ENCODE measurements at regions not wholly inside any gene's neighbourhood (a gene's known extent, or its start where the extent isn't known, plus 50 kb on each side); places are given as distances from the start of the nearest gene placed in this dataset.

DNA sequence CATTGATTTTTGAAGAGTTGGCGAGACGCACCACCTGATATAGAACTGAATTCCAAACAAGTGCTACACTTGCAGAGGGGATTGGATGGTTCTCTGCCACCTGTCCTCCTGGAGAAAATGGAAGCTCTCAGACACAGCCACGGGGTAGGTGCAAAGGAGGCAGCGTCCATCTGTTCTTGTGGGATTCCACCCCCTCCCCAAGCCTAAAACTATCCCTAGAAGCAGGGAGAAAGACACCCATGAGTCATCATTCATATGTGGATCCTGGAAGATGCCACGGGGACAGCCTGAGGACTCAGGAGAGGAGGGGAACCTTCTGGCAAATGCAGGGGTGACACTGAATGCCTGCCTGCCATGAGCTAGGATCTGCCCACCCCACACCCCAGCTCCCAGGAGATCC lies 171.3 kb upstream of the CST7 start:
- no peak for DNase-seq (ENCODE audit: low spot score)

DNA sequence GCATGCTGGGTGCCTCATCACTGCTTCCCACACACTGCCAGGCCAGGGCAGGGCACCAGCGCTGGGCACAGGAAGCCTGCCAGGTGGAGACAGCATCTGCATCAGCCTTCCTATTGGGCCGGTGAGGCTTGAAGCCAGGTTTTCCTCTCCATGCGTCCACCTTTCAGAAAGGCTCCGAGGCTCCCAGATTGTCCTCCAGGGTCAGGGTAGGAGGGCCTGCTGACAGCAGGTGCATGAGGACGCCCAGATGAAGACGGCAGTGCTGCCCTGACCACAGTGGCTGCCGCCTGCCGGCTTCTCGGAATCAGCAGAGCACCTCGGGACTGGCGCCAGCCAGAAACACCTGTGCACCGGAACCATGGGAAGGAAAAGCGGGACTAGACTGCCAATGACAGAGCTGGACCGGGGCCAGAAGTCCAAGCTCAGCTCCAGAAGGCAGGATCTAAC lies 170.5 kb upstream of the CST7 start:
- DNase-seq (ENCODE audit: low spot score): no peak

DNA sequence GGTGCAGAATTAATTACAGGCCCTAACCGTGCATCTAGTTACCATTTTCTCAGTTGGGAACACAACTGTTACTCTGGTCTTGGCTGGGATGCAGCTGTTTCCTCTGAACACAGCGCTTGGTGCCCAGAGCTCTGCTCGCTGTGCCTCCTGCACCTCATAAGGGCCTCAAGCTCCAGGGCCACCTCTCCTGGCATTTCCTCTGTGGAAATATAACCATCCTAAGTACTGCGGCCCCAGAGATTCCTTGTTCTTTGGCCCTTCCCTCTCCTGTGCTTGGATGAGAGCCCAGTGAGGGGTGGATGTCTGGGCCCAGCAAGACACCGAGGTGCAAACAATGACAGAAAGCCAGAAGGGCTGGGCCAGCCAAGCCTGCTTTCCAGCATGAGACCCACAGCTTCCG lies 169.9 kb upstream of the CST7 start:
- DNase-seq (ENCODE audit: low spot score): no peak

DNA sequence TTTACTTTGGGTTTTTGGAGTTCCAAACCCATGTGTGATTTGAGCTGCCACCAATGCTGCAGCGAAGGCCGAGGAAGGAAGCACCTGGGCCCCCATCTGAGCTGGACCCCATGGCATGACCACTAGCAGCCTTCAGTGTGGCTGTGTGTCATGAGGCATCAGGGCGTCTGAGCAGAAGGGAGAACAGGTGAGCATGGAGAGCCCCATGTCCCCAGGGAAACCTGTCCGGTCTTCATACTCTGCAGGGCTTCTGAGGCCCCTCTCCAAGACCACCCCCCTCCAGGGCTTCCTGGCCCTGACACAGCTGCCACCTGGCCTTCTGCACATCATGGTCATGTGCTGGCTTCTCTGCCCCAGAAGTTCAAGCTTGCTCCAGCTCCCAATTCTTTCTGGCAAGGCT lies 169.1 kb upstream of the CST7 start:
- no peak for DNase-seq (ENCODE audit: low spot score)

DNA sequence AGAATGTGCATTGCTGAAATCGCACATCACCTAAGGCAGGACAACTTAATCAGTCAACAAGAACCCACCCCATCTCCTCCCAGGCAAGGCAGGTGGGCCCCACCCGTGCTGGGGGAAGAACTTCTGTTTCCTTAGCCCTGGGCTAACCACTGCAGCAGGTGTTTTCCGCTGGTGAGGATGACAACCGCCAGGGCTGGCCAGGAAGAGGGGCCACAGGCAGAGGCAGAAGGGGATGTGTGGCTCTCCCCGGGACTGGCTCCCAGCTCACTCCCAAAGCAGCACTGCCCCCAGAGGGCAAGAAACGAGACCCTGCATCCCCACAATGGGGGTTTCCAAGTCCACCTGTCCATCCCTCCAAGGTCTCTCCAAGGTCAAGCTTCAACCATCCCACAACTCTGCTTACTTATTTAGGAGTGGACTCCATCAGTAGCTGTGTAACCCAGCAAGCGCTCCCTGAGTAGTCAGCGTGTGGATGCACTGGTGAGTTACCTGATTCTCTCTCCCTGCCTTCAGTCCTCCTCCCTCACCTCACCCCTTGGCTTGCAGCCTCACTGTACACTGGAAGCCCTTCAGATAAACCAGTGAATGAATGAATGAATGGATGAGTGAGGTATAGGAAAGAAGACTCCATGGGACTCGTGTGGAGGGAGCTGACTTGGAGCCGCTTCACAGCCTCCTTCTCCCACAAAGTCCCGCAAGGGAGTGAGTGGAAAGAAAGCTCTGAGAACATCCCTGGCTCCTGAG lies 168.2 kb upstream of the CST7 start:
- no peak for DNase-seq (ENCODE audit: low spot score)

DNA sequence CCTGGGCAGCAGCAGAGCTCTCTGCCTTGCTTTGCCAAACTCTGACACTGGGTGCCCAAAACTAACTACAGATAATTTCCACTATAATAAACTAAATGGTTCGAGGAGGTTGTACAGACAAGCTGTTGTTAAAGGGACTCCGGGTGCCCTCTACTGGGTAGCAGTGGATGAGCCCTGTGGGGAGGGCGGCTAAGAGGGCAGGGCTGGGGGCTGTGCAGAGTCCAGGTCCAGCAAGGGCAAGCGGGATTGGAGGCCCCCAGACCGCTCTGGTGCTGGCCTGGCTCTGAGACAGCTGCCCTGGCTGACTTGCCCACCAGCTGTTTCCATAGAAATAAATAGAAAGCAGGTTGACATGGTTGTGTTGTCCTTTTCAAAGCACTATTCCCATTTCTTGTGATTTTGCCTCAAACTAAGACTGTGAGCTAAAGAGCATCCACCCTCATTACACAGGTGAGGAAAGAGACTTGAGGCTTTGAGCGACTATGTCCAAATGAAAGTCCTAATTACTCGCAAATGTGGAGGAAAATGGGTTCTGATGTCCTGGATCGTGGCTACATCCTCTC lies 167.6 kb upstream of the CST7 start:
- no peak for DNase-seq (ENCODE audit: low spot score)

DNA sequence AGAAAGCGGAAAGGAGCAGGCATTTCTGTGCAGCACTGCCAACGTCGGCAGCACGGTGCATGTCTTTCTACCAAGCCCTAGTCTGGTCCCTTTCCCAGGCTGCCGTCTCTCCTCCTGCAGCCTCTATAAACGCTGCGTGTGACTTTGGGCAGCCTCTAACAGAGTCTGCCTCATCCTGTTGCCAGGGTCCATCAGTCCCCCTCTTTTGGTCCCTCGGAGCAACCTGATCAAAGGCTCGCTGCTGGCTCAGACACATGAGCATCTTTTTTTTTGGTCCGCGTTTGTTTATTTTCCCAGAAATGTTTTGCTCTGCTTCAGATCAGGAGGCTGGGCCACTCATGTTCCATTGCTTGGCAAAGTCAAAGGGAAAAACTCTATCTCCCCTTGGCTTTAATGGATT lies 166.8 kb upstream of the CST7 start:
- DNase-seq (ENCODE audit: low spot score): no peak

DNA sequence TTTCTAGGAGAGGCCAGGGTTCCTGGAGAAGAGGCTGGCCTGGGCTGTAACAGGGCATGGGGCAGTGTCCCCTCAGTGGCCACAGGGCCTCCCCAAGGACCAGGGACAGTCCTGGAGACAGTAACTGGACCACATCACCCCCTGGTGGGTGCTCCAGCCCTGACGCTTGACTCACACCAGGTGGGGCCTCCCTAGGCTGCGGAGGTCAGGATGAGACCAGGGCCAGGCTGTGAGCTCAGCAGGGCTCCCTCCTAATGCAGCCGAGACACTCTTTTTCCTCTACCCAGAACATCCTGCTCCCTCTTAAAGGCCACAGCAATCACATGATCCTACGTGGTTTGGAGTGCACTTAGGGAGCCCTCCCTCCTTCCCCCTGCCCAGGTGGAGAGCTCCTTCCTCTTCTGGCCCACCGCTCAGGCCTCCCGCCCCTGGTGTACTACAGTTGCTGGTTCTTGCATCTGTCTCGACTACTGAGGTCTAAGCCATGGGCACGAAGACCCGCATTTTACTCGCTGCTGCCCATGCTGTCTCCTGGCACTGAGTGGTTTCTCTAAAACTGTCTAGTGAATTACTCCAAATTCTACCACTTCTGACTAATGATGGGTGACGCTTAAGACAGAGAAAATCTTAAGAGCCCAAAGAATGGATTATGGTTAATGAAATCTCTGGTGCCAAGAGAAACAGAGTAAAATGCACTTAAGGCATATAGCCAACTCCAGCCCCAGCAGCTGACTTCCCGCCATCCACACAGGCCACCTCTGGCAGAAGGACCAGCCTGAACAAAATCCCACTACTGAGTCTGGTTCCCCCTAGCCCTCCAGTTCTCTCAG lies 166.1 kb upstream of the CST7 start:
- no peak for DNase-seq (ENCODE audit: low spot score)

DNA sequence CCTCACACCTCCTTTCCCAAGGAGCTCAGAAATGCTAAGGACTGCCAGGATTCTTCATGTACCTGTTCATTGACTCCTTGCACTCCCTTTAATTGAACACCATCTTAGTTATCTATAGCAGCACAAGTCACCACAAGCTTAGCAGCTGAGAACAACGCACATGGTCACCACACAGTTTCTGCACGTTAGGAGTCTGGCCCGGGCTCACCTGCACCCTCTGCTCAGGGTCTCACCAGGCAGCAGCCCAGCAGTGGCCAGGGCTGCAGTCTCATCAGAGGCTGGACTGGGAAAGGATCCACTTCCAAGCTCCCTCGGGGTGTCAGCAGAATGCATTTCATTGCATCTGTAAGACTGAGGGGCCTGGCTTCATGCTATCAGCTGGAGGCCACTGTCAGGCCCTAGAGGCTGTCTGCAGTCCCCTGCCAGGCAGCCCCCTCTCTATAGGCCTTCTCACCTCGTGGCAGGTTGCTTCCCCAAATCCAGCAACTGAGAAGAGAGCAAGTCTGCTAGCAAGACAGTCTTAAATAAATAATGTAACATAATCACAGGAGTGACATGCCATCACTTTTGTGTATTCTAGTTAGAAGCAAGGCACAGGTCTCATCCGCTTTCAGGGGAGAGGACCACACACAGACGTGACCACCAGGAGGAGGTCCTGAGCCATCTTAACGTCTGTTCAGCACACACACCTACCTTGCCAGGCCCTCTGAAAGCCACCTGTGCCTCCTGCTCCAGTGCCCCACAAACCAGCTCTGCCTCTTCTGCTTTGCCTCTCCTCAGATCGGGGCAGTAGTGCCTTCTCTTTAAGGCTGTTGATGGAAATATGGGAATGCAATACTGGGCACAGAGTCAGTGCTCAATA lies 165.2 kb upstream of the CST7 start:
- DNase-seq (ENCODE audit: low spot score): no peak

DNA sequence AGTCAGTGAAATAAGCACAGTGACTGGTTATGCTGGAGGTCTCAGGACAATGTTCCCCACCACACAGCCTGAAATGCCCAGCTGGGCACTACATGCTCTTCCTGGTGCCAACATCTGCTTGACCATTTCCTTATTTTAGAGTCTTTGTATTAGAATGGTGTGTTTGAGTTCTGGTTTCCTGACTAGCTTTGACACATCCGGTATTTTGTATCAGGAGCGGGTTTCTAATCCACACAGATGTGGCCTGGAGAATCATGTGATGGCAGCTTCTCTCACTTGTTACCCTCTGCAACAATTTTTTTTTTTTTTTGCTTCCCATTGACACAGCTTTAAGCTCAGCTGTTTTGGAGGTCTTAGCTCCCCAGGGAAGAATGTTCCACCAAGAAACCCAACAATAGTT lies 164.5 kb upstream of the CST7 start:
- no peak for DNase-seq (ENCODE audit: low spot score)

DNA sequence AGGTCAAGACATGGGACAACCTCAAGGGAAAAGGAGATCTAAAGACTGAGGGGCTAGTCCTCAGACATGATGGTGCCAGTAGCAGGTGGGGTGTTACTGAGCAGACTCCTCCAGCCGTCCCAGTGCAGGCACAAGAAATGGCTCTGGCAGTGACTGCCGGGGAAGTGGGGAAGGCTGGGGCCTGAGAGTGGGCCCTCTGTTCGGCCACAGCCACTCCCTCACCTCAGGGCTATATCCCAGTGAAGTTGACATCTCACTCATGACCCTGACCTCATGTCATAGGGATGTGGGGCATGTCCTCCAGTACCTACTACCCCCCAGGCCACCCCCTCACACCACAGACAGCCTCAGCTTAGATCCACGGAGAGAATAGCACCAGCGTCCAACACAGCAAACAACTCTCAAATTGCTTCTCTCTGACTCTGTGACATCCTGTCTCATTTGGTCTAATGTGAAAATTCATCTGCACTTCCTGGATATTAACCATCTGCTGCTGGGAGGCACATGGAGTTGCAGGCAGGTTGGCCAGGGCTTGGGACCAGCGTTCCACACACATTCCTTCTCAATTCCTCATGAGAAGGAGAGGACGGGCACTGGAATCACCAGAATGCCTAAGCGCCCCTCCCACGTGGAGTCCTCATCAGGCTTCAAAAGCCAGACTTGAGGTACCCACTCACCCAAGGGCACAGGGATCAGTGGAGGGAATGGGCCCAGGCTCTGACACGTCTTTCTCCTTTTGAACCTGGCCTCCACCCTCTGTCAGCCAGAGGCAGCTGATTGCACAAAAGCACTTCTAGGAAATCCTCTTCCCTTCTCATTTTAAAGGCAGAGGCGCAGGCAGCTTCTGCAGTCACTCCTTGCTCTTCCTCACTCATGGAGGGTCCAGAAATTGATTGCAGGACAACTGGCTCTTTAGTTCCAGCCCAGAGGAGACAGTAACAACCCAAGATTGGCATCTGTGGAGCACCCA lies 163.6 kb upstream of the CST7 start:
- DNase-seq (ENCODE audit: low spot score): no peak

DNA sequence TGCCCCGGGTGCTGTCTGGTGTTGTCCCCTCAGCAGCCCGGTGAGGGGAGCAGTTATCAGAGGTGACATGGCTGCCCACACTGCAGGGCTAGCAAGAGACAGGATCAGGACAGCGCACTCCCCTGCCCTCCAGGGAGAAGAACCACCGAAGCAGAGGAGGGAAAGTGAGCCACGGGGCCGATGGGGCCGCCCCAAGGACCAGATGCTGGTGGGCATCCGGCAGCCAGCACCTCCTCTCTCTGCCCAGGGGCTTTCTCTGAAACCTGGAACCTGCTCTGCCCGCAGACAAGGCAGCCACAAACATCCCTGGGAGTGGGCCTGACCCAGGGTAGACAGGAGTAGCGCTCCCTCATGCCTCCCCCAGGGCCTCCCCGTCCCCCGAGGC lies 163.0 kb upstream of the CST7 start:
- no peak for DNase-seq (ENCODE audit: low spot score)

DNA sequence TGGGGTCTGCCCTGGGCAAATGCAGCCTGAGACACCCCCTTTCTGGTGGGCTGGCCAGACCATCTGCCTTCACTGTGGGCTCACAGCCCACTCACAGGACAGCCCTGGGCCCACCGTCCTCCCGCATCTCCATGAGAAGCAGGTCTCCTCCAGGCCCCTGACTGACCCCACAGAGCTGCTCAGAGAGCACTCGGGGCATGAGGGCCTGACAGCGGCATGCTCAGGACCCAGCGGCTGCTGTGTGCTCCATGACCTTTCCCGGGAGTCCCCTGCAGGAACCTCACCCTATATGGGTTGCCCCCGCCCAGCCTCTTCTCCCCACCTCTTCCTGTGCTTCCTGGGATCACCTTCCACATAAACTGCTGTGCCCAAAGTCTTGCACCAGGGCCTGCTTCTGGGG lies 162.4 kb upstream of the CST7 start:
- no peak for DNase-seq (ENCODE audit: low spot score)

DNA sequence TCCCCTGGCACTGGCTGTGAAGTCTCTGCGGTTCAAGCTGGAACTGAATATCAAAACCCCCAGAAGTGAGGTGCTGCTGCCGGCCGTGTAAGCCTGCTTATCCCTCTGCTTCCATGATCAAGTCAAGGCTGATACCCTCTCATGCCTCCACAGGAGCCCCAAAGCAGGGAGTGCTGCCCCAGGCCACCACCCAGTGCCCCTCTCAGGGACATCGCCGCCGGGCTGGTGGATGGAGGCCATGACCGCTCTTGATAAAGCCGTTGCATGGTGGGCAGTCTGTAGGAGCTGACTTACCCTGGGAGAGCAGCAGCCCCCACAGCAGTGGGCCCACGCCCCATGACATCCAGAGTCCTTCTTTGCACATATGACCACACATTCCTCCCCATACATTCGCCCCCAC lies 162.0 kb upstream of the CST7 start:
- no peak for DNase-seq (ENCODE audit: low spot score)

DNA sequence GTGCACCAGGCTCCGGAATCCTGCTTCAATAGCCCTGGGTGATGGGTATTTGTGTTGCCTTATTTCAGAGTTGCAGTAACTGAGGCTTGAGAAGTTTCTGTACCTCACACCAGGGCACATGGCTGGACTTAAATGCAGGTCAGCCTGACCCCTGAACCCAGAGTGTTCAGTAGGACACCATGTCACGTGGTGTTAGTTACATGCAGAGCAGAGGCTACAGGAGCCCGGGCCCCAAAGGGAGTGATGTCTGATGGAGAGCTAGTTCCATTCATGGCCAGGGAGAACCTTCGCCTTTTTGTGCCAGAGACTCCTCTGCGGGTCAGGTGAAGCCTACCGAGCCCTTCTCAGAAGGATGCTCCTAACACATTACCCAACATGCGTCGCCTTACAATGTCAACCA lies 161.4 kb upstream of the CST7 start:
- no peak for DNase-seq (ENCODE audit: low spot score)

DNA sequence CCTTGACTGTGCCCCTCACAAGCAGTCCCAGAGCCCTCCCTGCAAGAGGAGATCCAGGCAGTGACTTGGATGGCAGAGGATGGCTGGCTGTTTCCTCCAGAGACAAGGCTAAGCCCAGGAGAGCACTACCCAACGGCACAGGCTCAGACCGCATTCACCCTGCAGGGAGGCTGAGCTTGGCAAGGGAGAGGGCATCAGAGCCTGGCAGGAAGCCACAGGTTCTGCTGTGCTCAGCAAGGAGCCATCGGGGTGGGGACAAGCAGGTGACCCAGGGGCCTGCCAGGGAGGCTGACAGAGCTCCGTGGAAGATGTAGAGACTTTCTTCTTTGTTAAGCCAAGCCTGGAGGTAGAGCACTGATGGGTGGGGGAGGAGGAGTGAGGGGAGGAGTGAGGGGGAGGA lies 159.2 kb upstream of the CST7 start:
- DNase-seq (ENCODE audit: low spot score): no peak

DNA sequence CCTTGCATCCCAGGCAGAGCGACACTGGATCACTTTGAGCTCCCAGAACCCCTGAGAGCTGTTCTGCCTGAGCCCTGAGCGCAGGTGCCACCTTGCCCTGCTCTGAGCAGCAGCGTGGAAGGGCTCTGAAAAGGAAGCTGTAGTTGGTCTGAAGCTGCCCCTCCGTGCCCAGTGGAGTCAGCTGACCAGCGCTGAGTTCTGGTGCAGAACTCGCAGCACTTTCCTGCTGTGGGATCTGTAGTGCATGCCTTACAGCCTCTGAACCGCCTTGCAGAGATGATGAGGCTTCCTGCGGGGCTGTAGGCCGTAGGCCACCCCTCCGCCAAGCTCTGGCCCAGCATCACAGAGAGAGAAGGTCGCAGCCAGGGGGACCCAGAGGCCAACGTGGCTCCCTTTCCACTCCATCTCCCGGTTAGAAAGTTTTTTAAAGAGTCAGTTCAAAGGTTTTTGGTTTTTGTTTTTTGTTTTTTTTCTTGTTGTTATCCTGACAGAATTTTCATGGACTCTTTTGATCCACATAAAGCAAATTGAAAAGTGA lies 158.3 kb upstream of the CST7 start:
- DNase-seq (ENCODE audit: low spot score): no peak

DNA sequence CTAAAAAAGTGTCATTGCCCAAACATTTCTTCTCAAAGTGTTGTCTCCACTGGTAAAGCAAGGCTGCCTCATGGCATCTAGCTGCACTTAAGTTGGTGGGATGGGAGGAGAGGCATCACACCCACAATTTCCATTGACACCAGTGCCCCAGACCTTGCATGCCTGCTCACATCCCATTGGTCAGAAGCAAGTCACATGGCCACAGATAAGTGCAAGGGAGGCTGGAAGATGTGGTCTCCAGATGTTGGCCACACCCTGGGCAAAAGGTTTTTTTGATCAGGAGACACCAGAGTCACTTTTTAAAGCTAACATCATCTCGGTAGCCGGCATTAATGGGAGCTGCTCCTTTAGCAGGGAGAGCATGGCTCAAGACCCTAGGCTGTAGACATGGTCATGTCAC lies 157.1 kb upstream of the CST7 start:
- no peak for DNase-seq (ENCODE audit: low spot score)

DNA sequence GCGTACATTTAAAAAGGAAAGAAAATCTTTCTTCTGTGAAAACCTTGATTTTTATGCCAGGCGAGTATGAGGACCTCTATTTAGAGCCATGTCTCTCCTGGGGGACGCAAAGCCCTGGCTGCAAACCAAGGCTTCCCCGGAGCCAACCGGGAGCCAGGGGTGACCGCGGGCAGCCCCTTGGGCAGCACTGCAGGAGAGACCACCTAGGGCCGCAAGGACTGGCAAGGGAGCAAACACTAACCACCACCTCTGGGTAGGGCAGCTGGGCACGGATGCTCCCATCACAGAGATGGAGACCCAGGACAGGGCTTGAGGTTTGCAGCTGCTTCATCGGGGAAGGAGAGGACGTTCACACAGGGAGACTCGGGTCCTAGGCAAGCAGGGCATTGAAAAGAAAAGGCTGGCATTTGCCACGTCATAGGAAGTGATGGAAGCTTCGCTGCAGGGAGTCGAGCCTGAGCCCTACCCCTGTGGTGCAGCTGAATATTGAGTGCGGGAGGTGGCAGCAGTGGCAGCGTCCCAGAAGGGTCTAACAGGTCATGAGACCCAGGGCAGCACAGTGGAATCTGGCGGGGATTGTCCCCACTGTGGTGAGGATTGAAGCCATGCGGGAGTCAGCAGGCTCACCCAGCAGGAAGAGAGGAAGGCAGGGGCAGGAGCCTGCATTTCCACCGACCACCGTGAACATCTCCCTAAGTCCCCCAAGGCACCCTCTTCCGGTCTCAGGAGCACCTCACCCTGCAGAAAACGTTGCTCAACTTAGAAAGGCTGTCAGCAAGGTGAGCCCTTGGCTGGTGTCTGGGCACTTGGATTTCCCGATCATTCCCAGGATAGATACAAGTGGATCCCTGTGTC lies 156.2 kb upstream of the CST7 start:
- no peak for DNase-seq (ENCODE audit: low spot score)

DNA sequence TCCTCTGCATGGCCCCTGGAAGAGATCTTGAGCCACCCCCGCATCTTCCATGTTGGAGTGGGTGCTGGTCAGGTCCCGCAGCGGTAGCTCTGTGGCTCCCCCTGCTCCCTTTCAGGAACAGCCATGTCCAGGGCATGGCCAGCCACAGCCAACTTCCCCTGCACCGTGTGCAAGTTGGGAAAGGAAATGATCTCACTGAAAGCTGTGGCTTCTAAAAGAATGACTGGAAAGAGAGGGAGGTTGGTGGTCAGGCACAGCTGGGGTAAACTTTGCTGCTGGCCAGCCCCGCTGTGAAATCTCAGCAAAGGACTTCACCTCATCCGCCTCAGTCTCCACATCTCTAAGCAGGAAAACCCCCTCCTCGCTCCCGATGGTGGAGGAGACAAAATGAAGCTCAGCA lies 153.6 kb upstream of the CST7 start:
- no peak for DNase-seq (ENCODE audit: low spot score)

All from ureter (tissue), 1 donor.